Islet precursor cell (in vitro differentiated cells): ENCODE measurements at regions not wholly inside any gene's neighbourhood (a gene's known extent, or its start where the extent isn't known, plus 50 kb on each side); places are given as distances from the start of the nearest gene placed in this dataset.
"Not testable (repeated sequence)": the region's sequence is repeated elsewhere in the genome, so short reads cannot be mapped to it uniquely, and the experiment has no call there.

Experiments used
- DNase-seq: peaks from one replicate; pipeline ENCODE4 v3.0.0-alpha.2; 2018

DNA sequence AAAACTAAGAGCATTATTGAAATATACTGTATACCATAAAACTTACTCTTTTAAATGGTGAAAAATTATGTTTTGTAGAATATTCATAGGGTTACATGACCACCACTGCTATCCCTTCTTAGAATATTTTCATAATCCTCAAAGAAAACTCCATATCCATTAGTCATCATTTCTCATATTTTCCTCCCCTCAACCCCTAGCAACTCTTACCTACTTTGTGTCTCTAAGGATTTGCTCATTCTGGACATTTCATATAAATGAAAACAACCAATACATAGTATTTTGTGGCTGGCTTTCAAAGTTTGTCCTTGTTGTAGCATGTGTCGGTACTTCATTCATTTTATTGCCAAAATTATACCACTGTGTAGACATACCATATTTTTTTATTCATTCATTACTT lies 863.8 kb downstream of the KCNA4 start:
- no peak for DNase-seq

- not testable (repeated sequence) for DNase-seq
These were observed 874.3 kb downstream of the KCNA4 start for GRCh38 chr11:29142573-29142972.

DNA sequence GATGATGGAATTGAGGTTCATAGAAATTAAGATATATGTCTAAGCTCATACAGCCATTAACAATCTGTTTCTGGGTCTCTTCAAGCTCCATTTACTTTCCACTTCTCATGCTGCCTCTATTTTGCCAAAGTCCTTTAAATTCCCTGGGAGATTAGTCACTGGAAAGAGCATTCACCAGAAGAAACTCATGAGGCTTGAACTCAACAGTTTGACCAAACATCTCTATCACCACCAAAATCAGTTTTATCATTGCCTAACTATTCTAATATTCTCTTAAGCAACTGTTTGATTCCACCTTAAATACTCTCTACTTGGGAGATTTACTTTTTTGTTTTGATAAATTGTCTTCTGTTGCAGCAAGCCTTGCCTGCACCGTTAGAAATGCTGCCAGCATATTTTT lies 881.3 kb downstream of the KCNA4 start:
- DNase-seq, result no peak

DNA sequence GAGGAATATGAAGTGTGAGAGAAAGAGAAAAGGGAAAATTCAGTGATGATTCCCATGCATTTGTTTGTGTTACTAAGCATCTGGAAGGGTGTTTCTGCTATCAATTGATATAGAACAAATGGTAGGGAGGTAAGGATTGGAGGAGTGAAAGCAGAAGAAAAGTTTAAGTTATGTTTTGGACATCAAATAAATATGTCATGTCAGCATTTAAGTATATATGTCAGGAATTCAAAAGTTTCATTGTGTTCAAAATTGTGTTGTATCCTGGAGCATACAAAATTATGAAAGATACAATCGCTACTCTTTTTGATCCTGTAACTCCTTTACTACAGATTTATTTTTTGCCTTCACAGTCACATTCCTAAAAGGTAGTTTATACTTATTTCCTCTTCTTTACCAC lies 885.8 kb downstream of the KCNA4 start:
- DNase-seq, result no peak

DNA sequence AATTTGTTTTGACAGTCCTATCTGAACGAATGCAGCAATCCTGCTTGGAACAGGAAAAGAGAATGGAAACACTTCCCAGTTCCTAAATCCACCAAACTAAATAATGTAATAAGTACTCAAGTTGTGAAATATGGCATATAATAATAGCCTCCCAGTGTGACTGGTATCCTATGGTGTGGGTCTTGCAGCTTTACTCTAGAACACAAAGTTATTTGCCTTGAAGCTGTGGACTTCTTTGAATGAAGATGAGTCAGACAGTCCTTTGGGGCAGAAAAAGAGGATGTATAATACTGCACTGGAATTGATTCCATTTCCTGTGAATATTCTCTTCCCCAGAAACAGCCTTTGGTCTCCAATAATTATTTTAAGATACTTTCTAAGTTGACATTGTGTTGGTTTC lies 887.0 kb downstream of the KCNA4 start:
- DNase-seq, result no peak

DNA sequence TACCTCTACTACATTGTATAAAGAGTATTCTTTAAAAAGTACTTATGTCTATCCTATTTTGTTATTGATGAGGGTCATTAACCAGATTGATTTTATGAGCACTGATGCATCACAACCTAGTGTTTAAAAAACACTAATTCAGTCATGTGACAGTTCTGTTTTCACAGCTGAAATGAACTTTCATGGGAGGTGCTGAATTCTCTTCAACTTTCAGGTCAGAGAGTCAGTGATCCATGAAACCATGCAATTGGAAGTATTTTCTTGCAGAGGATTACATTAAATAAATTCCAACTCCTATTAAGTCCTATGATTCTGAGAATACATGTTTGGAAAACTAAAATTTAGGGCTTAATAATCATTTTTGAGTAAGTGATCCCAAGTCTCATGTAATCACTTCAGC lies 889.4 kb downstream of the KCNA4 start:
- no peak for DNase-seq

- DNase-seq, result no peak
These were observed 891.2 kb downstream of the KCNA4 start for GRCh38 chr11:29125606-29126005.

- DNase-seq, result no peak
These were observed 892.4 kb downstream of the KCNA4 start for GRCh38 chr11:29124470-29124869.

GRCh38 chr11:29119707-29120618 lies 896.9 kb downstream of the KCNA4 start:
- no peak for DNase-seq

DNA sequence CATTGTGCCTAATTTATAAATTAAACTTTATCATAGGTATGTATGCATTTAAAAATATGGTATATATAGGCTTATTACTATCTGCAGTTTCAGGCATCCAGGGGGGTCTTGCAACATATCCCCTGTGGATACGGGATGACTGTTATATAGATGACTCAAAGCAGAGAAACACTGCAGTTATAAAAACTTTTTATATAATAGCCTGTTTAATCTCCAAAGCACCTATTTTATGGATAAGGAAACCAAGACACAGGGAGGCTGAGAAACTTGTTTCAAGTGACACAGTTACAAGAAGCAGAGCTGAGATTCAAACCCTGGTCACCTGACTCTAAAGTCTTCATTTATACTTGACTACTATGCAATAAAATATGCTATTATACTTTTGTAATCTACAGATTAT lies 897.7 kb downstream of the KCNA4 start:
- DNase-seq, result no peak

DNA sequence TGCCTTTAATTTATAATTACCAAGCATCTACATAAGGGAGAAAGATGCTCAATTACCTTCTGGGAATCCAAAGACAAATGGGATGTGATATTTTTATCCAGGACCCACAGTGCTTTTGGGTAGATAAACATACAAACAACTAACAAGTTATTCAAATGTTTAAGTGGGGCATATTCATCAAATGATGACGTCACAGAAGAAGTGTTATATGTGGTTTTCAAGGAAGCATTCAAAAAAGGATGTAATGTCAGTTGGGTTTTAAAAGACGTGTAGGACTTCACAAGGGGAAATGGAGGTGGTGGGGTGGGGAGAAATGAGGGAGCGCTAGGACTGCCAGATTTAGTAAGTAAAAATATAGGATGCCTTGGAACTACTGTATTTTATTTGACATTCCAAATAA lies 915.9 kb downstream of the KCNA4 start:
- DNase-seq, result no peak

- DNase-seq, result no peak
These were observed 921.0 kb downstream of the KCNA4 start for GRCh38 chr11:29095821-29096220.

GRCh38 chr11:29093416-29094120 lies 923.3 kb downstream of the KCNA4 start:
- DNase-seq, result no peak

DNA sequence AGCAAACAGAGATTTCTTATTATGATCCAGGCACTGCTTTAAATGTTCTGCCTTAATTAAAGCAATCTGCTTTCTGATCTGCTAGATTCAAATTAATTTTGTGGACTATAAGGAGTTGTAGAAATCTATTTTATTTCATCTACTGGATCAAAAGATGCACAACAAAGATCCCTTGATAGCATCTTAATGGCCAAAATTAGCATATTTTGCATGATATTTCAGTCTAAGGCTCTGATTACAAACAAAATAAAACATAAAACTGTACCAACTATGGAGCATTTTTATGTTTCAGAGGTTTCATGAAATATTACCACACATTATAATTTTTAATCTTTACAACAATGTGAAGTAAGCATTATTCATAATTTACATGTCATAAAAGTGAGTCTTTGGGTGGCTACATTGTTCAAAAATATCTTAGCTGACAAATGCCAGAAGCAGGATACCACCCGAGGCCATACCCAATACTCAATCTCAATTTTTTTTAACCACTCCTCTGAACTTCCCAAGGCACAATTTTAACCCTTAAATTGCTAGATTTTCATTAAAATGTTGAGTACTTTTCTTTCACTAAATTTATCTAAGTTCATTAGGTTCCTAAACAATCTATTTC lies 929.5 kb downstream of the KCNA4 start:
- no peak for DNase-seq

GRCh38 chr11:29075726-29076125 lies 941.1 kb downstream of the KCNA4 start:
- no peak for DNase-seq

DNA sequence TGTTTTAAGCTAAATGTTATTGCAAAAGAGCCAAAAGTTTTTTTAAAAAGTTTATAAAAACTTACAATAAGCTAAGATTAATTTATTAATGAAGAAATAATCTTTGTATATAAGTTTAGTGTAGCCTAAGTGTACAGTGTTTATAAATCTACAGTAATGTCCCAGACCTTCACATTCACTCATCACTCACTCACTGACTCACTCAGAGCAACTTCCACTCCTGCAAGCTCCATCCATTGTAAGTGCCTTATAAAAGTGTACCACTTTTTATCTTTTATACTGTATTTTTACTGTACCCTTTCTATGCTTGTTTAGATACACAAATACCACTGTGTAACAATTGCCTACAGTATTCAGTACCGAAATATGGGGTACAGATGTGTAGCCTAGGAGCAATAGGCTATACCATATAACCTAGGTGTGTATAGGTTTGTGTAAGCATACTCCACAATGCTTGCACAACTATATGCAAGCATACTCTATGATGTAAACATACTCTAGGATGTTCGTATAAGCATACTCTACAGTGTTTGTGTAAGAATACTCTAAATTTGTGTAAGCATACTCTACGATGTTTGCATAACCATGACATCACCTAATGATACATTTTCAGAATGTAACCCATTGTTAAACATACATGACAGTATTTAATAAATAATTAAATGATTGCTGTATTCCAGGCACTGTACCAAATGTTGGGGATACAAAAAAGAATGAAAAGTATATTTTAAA lies 953.0 kb downstream of the KCNA4 start:
- DNase-seq, result no peak

- no peak for DNase-seq
These were observed 953.3 kb downstream of the METTL15 start for GRCh38 chr11:29061452-29061851.

DNA sequence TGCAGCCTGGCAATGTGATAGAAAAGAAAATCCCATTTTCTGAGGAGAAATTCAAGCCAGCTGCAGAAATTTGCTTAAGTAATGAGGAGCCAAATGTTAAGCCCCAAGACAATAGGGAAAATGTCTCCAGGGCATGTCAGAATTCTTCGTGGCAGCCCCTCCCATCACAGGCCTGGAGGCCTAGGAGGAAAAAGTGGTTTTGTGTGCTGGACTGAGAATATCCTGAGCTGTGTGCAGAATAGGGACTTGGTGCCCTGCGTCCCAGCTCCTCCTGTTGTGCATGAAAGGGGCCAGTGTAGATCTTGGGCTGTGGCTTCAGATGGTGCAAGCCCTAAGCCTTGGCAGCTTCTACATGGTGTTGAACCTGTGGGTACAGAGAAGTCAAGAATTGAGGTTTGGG lies 948.3 kb downstream of the METTL15 start:
- DNase-seq, result not testable (repeated sequence)

DNA sequence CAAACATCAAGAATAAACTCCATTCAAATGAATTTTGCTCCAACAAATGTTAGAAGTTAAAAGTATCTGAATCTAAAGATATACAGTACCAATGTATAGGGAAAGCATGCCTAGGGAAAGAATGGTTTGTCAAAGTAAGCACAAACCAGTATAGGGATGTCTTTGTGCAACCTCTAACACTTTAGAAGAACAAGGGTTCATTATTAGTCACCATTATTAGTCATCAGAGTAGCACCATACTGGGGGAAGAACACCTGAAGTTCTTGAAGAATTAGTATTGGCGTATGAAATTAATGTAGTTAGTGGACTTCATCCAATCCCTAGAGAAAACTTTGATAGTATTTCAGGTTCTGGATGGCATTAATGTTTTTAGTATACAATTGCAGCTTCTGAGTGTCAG lies 943.7 kb downstream of the METTL15 start:
- no peak for DNase-seq

GRCh38 chr11:29050962-29051361 lies 942.8 kb downstream of the METTL15 start:
- DNase-seq, result not testable (repeated sequence)

GRCh38 chr11:29040489-29040888 lies 932.3 kb downstream of the METTL15 start:
- DNase-seq, result no peak

GRCh38 chr11:29032384-29033149 lies 924.4 kb downstream of the METTL15 start:
- DNase-seq, result no peak
